ENCODE measurements at regions not wholly inside any gene's neighbourhood (a gene's known extent, or its start where the extent isn't known, plus 50 kb on each side); places are given as distances from the start of the nearest gene placed in this dataset.

DNA sequence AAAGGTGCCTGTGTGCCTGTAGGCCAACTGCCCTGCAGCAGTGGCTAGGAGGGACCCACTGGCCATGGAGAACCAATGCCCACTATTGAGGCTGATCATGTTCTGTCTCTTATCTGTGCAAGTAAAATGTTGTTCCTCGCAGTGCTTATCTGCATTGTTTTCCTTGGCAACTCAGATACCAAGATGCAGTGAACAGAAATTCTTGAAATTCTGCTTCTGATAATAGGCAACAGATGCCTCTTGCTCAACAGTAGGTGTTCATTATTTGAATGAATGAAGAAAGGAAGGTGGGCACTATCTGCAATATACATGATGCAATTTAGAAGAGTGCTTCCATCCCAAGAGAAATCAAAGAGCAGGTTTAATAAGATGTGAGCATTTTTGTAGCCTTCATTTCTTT, 232.2 kb downstream of the NUAK1 start:
- Histone ChIP-seq H3K4me3 (replicated peaks; ENCODE audit: low read depth, low read length) (no peak overlapping the region), H3K27me3 (replicated peaks; ENCODE audit: control insufficient read depth, insufficient read depth, low read length) (no peaks in the 10 kb centered on the region; the same call in 1 of the 2 replicates), H3K36me3 (ENCODE audit: control insufficient read depth, insufficient read depth, low read length) (no peaks in the 10 kb centered on the region)
- no peak for DNase-seq (ENCODE audit: extremely low read depth, insufficient read length)
- TF ChIP-seq, protein P1, sequence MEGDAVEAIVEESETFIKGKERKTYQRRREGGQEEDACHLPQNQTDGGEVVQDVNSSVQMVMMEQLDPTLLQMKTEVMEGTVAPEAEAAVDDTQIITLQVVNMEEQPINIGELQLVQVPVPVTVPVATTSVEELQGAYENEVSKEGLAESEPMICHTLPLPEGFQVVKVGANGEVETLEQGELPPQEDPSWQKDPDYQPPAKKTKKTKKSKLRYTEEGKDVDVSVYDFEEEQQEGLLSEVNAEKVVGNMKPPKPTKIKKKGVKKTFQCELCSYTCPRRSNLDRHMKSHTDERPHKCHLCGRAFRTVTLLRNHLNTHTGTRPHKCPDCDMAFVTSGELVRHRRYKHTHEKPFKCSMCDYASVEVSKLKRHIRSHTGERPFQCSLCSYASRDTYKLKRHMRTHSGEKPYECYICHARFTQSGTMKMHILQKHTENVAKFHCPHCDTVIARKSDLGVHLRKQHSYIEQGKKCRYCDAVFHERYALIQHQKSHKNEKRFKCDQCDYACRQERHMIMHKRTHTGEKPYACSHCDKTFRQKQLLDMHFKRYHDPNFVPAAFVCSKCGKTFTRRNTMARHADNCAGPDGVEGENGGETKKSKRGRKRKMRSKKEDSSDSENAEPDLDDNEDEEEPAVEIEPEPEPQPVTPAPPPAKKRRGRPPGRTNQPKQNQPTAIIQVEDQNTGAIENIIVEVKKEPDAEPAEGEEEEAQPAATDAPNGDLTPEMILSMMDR (IDR thresholded peaks at IDR 0.05; ENCODE audit: insufficient read depth, low read length, poor library complexity, severe bottlenecking): no peak

DNA sequence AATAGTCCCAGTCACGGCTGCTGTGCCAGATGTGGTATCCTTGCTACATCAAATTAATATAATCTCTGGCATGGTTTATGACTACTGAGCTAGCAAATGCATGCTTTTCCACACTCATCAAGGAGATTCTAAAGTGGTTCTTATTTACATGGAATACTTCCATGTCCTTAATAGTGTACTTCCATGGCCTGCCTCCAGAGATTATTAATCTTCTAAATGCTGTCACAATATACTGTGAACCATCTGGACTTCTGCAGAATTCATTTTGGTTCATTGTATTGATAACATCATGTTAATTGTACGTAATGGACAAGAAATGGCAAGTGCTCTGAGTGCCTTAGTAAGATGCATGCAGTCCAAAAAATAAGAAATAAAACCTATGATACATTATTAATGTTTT, 230.8 kb downstream of the NUAK1 start:
- DNase-seq (ENCODE audit: extremely low read depth, insufficient read length): no peak
- TF ChIP-seq, protein P1 (IDR thresholded peaks at IDR 0.05; ENCODE audit: insufficient read depth, low read length, poor library complexity, severe bottlenecking): no peak
- no peak overlapping the region for H3K4me3 ChIP-seq (replicated peaks; ENCODE audit: low read depth, low read length)
- no peaks in the 10 kb centered on the region for H3K36me3 ChIP-seq (ENCODE audit: control insufficient read depth, insufficient read depth, low read length)
- H3K27me3 ChIP-seq (replicated peaks; ENCODE audit: control insufficient read depth, insufficient read depth, low read length): no peaks in the 10 kb centered on the region

DNA sequence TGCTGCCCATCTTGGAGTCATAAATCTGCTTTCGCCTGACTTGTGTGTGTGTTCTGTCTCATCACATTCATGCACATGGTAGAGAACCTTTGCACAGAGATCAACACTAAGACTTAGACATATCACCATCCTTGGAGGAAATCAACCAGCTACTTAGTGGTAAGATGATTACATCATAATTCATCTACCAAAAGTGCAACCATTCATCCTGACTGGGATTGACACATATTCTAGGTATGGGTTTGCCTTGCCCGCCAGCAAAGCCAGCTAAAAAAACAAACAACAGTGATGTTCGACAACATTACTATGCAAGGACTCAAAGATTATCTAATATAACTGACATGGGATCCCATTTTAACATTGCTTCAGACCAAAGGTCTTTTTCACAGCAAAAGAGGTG, 228.7 kb downstream of the NUAK1 start:
- TF ChIP-seq, protein P1 (IDR thresholded peaks at IDR 0.05; ENCODE audit: insufficient read depth, low read length, poor library complexity, severe bottlenecking): no peak
- no peak overlapping the region for H3K4me3 ChIP-seq (replicated peaks; ENCODE audit: low read depth, low read length)
- DNase-seq (ENCODE audit: extremely low read depth, insufficient read length): no peak
- H3K27me3 ChIP-seq (replicated peaks; ENCODE audit: control insufficient read depth, insufficient read depth, low read length): no peaks in the 10 kb centered on the region
- no peaks in the 10 kb centered on the region for H3K36me3 ChIP-seq (ENCODE audit: control insufficient read depth, insufficient read depth, low read length)

DNA sequence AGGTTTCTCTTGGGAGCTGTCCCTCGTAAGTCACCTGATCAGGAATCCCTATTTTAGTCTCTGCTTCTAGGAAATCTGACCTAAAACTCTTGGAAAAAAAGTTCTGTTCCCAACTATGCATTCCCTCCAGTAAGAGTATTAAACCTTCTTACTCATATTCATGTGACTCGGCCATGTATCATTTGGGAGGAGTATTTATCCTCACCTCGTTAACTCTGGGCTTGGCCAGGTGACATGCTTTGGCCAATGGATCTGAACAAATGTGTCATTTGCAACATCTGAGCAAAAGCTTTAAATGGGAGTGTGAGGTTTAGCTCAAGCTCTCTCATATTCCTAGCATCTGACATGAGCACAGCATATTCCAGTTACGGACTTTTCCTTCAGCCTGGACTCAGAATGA, 226.8 kb downstream of the NUAK1 start:
- H3K36me3 ChIP-seq (ENCODE audit: control insufficient read depth, insufficient read depth, low read length): no peaks in the 10 kb centered on the region
- no peaks in the 10 kb centered on the region for H3K27me3 ChIP-seq (replicated peaks; ENCODE audit: control insufficient read depth, insufficient read depth, low read length)
- DNase-seq (ENCODE audit: extremely low read depth, insufficient read length): no peak
- no peak overlapping the region for H3K4me3 ChIP-seq (replicated peaks; ENCODE audit: low read depth, low read length)
- TF ChIP-seq, protein P1 (IDR thresholded peaks at IDR 0.05; ENCODE audit: insufficient read depth, low read length, poor library complexity, severe bottlenecking): no peak

DNA sequence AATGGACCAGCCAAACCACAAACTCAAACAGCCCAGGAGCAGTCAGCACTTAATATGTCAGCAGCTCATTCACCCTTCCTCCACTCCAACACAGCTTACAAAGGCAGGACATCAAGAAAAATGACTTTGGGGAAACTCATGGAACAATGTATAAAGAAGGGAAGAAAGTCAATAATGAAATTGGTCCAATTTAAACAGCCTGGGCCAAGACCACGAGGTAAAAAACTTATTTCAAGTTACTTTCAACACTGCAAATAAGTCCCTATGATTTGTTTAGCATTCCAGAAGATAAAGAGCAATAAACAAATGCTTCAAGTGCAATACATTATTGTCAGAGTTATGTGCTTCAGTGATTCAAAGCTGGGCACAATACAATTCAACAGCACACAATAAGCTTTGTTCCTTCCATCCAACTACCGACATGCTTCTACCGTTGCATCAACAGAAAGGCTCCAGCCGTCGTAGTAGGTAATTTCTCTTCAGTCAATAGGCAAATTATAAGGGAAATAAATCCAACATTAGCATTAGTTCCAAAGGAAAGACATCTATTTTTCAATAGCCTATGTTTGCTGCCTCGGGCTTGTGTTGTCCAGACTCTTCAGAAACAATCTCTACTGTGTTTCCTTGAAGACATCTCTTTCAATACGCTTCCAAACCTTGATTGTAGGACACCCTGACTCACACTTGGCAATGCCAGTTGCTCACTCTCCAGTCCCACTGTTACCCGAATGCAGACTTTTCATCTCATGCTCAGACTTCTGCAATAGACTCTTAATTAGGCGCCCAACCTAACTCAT, 225.7 kb downstream of the NUAK1 start:
- H3K36me3 ChIP-seq (ENCODE audit: control insufficient read depth, insufficient read depth, low read length): no peaks in the 10 kb centered on the region
- no peaks in the 10 kb centered on the region for H3K27me3 ChIP-seq (replicated peaks; ENCODE audit: control insufficient read depth, insufficient read depth, low read length)
- TF ChIP-seq, protein P1 (IDR thresholded peaks at IDR 0.05; ENCODE audit: insufficient read depth, low read length, poor library complexity, severe bottlenecking): no peak
- no peak overlapping the region for H3K4me3 ChIP-seq (replicated peaks; ENCODE audit: low read depth, low read length)
- no peak for DNase-seq (ENCODE audit: extremely low read depth, insufficient read length)
